ENCODE measurements at regions not wholly inside any gene's neighbourhood (a gene's known extent, or its start where the extent isn't known, plus 50 kb on each side); places are given as distances from the start of the nearest gene placed in this dataset.

DNA sequence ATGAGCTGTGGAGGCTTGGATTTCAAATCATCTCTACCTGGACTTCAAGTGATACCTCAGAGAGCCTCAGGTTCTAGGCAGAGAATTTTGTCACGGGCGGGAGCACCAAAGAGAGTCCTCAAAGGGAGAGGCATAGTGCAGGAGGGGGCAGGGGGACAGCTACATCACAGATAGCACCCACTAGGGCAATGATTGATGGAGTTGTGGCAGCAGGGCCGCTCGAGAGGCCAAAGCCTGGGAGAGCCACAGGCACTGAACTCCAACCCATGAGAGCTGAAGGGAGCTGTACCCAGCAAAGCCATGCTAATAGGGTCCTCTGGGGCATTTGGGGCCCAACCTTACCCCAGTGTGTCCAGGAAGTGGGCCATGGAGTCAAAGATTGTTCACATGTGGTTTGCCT is 232.0 kb upstream of the PCDH15 start:
- TF ChIP-seq, protein P1, sequence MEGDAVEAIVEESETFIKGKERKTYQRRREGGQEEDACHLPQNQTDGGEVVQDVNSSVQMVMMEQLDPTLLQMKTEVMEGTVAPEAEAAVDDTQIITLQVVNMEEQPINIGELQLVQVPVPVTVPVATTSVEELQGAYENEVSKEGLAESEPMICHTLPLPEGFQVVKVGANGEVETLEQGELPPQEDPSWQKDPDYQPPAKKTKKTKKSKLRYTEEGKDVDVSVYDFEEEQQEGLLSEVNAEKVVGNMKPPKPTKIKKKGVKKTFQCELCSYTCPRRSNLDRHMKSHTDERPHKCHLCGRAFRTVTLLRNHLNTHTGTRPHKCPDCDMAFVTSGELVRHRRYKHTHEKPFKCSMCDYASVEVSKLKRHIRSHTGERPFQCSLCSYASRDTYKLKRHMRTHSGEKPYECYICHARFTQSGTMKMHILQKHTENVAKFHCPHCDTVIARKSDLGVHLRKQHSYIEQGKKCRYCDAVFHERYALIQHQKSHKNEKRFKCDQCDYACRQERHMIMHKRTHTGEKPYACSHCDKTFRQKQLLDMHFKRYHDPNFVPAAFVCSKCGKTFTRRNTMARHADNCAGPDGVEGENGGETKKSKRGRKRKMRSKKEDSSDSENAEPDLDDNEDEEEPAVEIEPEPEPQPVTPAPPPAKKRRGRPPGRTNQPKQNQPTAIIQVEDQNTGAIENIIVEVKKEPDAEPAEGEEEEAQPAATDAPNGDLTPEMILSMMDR (IDR thresholded peaks at IDR 0.05; ENCODE audit: borderline replicate concordance, extremely low read depth, low read length, poor library complexity, severe bottlenecking), result no peak
- TF ChIP-seq EZH2 (IDR thresholded peaks at IDR 0.05; ENCODE audit: borderline replicate concordance, low read depth, low read length, severe bottlenecking), result no peak

All from DND-41 (cell line).